ENCODE measurements at regions not wholly inside any gene's neighbourhood (a gene's known extent, or its start where the extent isn't known, plus 50 kb on each side); places are given as distances from the start of the nearest gene placed in this dataset.

DNA sequence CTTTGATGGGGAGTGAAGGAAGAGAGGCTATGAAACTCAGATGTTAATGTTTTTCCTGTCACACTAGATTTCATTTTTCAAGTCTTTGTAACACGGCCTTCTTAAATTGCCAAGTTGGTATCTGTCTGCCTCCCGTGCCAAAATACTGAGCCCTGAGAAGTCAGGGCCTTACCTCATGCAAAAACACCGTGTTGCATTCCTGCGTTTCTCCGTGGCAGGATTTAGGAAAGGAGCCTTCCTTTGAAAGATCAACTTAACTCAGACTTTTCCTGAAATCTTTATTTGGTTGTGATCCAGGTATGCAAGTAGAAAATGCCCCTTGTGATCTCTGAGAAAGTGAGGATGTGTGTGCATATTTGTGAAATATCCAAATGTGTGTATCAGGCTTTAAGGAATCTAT is 1291.0 kb upstream of the SLC10A2 start:
- Histone ChIP-seq H3K23ac (ENCODE audit: low read depth, low read length) (no peak overlapping the region), H3K56ac (ENCODE audit: extremely low read depth, insufficient read depth, low read length) (no peak overlapping the region), H2BK120ac (ENCODE audit: low read depth, low read length) (no peak overlapping the region), H2AFZ (replicated peaks; ENCODE audit: low read length, poor library complexity) (no peak overlapping the region), H2BK20ac (ENCODE audit: low read depth, low read length) (no peak overlapping the region), H3K9ac (ENCODE audit: low read depth, low read length) (no peak overlapping the region), H3K18ac (ENCODE audit: low read depth, low read length) (no peak overlapping the region), H4K5ac (ENCODE audit: low read depth, low read length) (no peak overlapping the region), H4K91ac (ENCODE audit: insufficient read depth, low read depth, low read length) (no peak overlapping the region), H3K4me2 (ENCODE audit: low read depth, low read length) (no peak overlapping the region), H4K8ac (ENCODE audit: low read depth in 2 of 2, low read length in 2 of 2) (no peak overlapping the region), H3K14ac (replicated peaks; ENCODE audit: low read depth, low read length) (no peak overlapping the region), H3K4ac (ENCODE audit: low read depth, low read length) (no peak overlapping the region), H2AK9ac (replicated peaks; ENCODE audit: low read depth, low read length, poor library complexity) (no peak overlapping the region), H3K36me3 (ENCODE audit: control insufficient read depth, insufficient read depth, low read length) (no peaks in the 10 kb centered on the region), H2BK5ac (ENCODE audit: low read depth, low read length, poor library complexity, severe bottlenecking) (no peak overlapping the region), H3K79me1 (ENCODE audit: low read depth in 1 of 2, low read length in 2 of 2) (no peaks in the 10 kb centered on the region), H3K4me3 (ENCODE audit: insufficient read depth, low read depth, low read length) (no peak overlapping the region), H3K4me1 (ENCODE audit: control insufficient read depth, insufficient read depth, low read length) (no peaks in the 10 kb centered on the region), H3K27me3 (ENCODE audit: control insufficient read depth, insufficient read depth, low read length) (no peaks in the 10 kb centered on the region), H3K9me1 (ENCODE audit: insufficient read depth, low read length) (no peaks in the 10 kb centered on the region), H3K9me3 (ENCODE audit: control insufficient read depth, insufficient read depth, low read length) (no peaks in the 10 kb centered on the region), H3K27ac (ENCODE audit: insufficient read depth, low read length) (no peak overlapping the region), H2AK5ac (ENCODE audit: low read depth, low read length) (no peak overlapping the region), H4K20me1 (ENCODE audit: insufficient read depth, low read length) (no peaks in the 10 kb centered on the region), H2BK15ac (ENCODE audit: low read depth, low read length) (no peak overlapping the region)
- no peak for ATAC-seq (ENCODE audit: low read depth)
- BruUV-seq (replicated peaks): no TSS peak
- TF ChIP-seq MAFK (IDR thresholded peaks at IDR 0.05; ENCODE audit: low read depth, low read length) (no peak), CEBPB (IDR thresholded peaks at IDR 0.05; ENCODE audit: low read depth, low read length) (no peak), BHLHE40 (IDR thresholded peaks at IDR 0.05; ENCODE audit: low read depth, low read length) (no peak), RFX5 (IDR thresholded peaks at IDR 0.05; ENCODE audit: low read depth, low read length) (no peak), POLR2A (IDR thresholded peaks at IDR 0.05; ENCODE audit: low read depth, low read length) (no peak), MXI1 (IDR thresholded peaks at IDR 0.05; ENCODE audit: borderline replicate concordance, low read depth, low read length) (no peak), NFE2L2 (IDR thresholded peaks at IDR 0.05; ENCODE audit: low read depth, low read length) (no peak), CHD1 (IDR thresholded peaks at IDR 0.05; ENCODE audit: low read depth, low read length) (no peak), MAZ (IDR thresholded peaks at IDR 0.05; ENCODE audit: borderline replicate concordance, low read depth, low read length) (no peak), FOS (IDR thresholded peaks at IDR 0.05; ENCODE audit: low read depth, low read length) (no peak), SMC3 (IDR thresholded peaks at IDR 0.05; ENCODE audit: low read depth, low read length) (no peak)
- TF ChIP-seq, protein P1, sequence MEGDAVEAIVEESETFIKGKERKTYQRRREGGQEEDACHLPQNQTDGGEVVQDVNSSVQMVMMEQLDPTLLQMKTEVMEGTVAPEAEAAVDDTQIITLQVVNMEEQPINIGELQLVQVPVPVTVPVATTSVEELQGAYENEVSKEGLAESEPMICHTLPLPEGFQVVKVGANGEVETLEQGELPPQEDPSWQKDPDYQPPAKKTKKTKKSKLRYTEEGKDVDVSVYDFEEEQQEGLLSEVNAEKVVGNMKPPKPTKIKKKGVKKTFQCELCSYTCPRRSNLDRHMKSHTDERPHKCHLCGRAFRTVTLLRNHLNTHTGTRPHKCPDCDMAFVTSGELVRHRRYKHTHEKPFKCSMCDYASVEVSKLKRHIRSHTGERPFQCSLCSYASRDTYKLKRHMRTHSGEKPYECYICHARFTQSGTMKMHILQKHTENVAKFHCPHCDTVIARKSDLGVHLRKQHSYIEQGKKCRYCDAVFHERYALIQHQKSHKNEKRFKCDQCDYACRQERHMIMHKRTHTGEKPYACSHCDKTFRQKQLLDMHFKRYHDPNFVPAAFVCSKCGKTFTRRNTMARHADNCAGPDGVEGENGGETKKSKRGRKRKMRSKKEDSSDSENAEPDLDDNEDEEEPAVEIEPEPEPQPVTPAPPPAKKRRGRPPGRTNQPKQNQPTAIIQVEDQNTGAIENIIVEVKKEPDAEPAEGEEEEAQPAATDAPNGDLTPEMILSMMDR (conservative IDR thresholded peaks at IDR 0.05; ENCODE audit: low read depth, low read length): no peak
- TF ChIP-seq, protein P2, sequence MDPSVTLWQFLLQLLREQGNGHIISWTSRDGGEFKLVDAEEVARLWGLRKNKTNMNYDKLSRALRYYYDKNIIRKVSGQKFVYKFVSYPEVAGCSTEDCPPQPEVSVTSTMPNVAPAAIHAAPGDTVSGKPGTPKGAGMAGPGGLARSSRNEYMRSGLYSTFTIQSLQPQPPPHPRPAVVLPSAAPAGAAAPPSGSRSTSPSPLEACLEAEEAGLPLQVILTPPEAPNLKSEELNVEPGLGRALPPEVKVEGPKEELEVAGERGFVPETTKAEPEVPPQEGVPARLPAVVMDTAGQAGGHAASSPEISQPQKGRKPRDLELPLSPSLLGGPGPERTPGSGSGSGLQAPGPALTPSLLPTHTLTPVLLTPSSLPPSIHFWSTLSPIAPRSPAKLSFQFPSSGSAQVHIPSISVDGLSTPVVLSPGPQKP (IDR thresholded peaks at IDR 0.05; ENCODE audit: borderline replicate concordance, low read depth, low read length): no peak
- intact Hi-C loops (cut with micrococcal nuclease): no loop called here
- CTCF ChIA-PET: no interaction called here
- WGBS, 2 experiments (ENCODE audit: extremely low coverage in 2 of 2, insufficient read length in 1 of 2): no CpG with 5 or more reads among the region's 5 CpGs
- in situ Hi-C loops (cut with MboI; ENCODE audit: low sequenced_read_pairs): no loop called here
- dilution Hi-C loops (cut with HindIII; ENCODE audit: low sequenced_read_pairs, unreplicated experiment): no loop called here
- POLR2A ChIA-PET (ENCODE audit: unreplicated experiment): no interaction called here
- DNase-seq: no peak

All from IMR-90 (cell line).